HCT116 (cell line): ENCODE measurements at regions not wholly inside any gene's neighbourhood (a gene's known extent, or its start where the extent isn't known, plus 50 kb on each side); places are given as distances from the start of the nearest gene placed in this dataset.

Experiments
- ATF3 ChIP-seq: IDR thresholded peaks from 2 replicates; pipeline ENCODE4 v1.6.1; 2012
- CTCF ChIP-seq, 3 experiments: fragments of 200-600 bp in 1 of 3; sonication (generic) in 1 of 3; IDR thresholded peaks in 2 of 3; conservative IDR thresholded peaks in 1 of 3; 2 replicates each; pipeline ENCODE4 v1.5.1; 2012 to 2017; ENCODE audit warnings: low read depth in 2 of 3, low read length in 2 of 3, antibody characterized with exemption in 1 of 3, borderline replicate concordance in 1 of 3, control low read depth in 1 of 3, mild to moderate bottlenecking in 1 of 3, mixed read lengths in 1 of 3, mixed run types in 1 of 3, moderate library complexity in 1 of 3; ENCODE audit not compliant: insufficient read depth in 1 of 3
- EZH2phosphoT487 ChIP-seq: fragments of 200-600 bp; IDR thresholded peaks from 2 replicates; pipeline ENCODE4 v1.6.1; 2018; ENCODE audit warnings: antibody characterized with exemption, borderline replicate concordance
- FOSL1 ChIP-seq: IDR thresholded peaks from 2 replicates; pipeline ENCODE4 v1.6.1; 2012; ENCODE audit warnings: low read depth
- POLR2AphosphoS5 ChIP-seq: IDR thresholded peaks from 2 replicates; pipeline ENCODE4 v1.6.1; 2011; ENCODE audit warnings: mild to moderate bottlenecking, low read depth, low read length, moderate library complexity
- REST ChIP-seq: IDR thresholded peaks from 2 replicates; pipeline ENCODE4 v1.6.1; 2012; ENCODE audit warnings: low read depth
- SP1 ChIP-seq: IDR thresholded peaks from 2 replicates; pipeline ENCODE4 v1.6.1; 2012; ENCODE audit warnings: low read depth
- ZNF274 ChIP-seq: fragments of 200-500 bp; sonication (Bioruptor generic); IDR thresholded peaks from 2 replicates; pipeline ENCODE4 v1.6.1; 2014; ENCODE audit warnings: mild to moderate bottlenecking, low read depth, low read length, inconsistent platforms

DNA sequence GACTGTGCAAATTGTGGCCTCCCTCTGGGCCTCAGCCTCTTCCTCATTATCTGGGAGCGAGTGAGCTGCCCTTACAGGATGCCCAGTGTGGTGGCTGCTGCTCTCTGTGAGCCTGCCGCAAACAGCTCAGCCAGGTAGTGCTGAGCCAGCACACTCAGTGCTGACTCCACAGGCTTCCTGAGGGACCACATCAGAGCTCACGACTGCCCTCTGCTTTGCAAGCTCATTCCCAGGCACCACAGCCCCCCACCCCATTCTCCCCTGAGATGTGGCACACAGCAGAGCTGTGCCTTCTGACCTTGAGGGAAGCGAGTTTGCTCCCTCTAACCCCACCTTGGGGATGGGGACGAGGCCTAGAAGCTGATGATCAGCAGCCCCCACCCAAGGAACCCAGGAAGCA lies 230.5 kb upstream of the PPP2R2D start:
- TF ChIP-seq ZNF274 (no peak), CTCF (IDR thresholded peaks at IDR 0.05 in 2 of 3, conservative IDR thresholded peaks at IDR 0.05 in 1 of 3; ENCODE audit: borderline replicate concordance in 1 of 3, insufficient read depth in 1 of 3, low read depth in 2 of 3, low read length in 2 of 3) (no peak), ATF3 (no peak), REST (no peak), SP1 (no peak), EZH2phosphoT487 (no peak), FOSL1 (no peak), POLR2AphosphoS5 (no peak)
